H9 (cell line): ENCODE measurements at regions not wholly inside any gene's neighbourhood (a gene's known extent, or its start where the extent isn't known, plus 50 kb on each side); places are given as distances from the start of the nearest gene placed in this dataset.

ENCODE experiments used
- DNase-seq: peaks from one replicate; pipeline ENCODE4 v3.0.0-alpha.2; 2017
- H2AFZ ChIP-seq: one replicate; pipeline ENCODE4 v1.6.1; 2013; ENCODE audit warnings: mild to moderate bottlenecking, low read length, control low read depth, moderate library complexity
- H2AK5ac ChIP-seq: 2 replicates; pipeline ENCODE4 v1.6.1; 2013; ENCODE audit warnings: low read length, control low read depth, mixed read lengths; ENCODE audit not compliant: insufficient read length
- H2BK120ac ChIP-seq: one replicate; pipeline ENCODE4 v1.6.1; 2013; ENCODE audit warnings: low read depth, mild to moderate bottlenecking, low read length, control low read depth, inconsistent platforms; ENCODE audit not compliant: poor library complexity, severe bottlenecking
- H2BK12ac ChIP-seq: 2 replicates; pipeline ENCODE4 v1.6.1; 2013; ENCODE audit warnings: low read length, control low read depth, mixed read lengths, low read depth; ENCODE audit not compliant: insufficient read length
- H2BK15ac ChIP-seq: 2 replicates; pipeline ENCODE4 v1.6.1; 2013; ENCODE audit warnings: low read depth, low read length, control low read depth
- H2BK20ac ChIP-seq: one replicate; pipeline ENCODE4 v1.6.1; 2013; ENCODE audit warnings: low read depth, mild to moderate bottlenecking, low read length, control low read depth, inconsistent platforms; ENCODE audit not compliant: poor library complexity, severe bottlenecking
- H2BK5ac ChIP-seq: 2 replicates; pipeline ENCODE4 v1.6.1; 2013; ENCODE audit warnings: low read length, control low read depth, mixed read lengths; ENCODE audit not compliant: insufficient read length
- H3K14ac ChIP-seq: 2 replicates; pipeline ENCODE4 v1.6.1; 2013; ENCODE audit warnings: low read length, control low read depth; ENCODE audit not compliant: insufficient read depth
- H3K18ac ChIP-seq: 2 replicates; pipeline ENCODE4 v1.6.1; 2013; ENCODE audit warnings: low read depth, mild to moderate bottlenecking, mixed read lengths, low read length, control low read depth; ENCODE audit not compliant: insufficient read length
- H3K23ac ChIP-seq: 2 replicates; pipeline ENCODE4 v1.6.1; 2013; ENCODE audit warnings: low read length, control low read depth, mixed read lengths, low read depth; ENCODE audit not compliant: insufficient read length
- H3K23me2 ChIP-seq: 2 replicates; pipeline ENCODE4 v1.6.1; 2013; ENCODE audit warnings: low read depth, mild to moderate bottlenecking, mixed read lengths, low read length, control low read depth; ENCODE audit not compliant: insufficient read length, poor library complexity, severe bottlenecking
- H3K27ac ChIP-seq: 2 replicates; pipeline ENCODE4 v1.5.1; 2013; ENCODE audit warnings: low read length, control low read depth, mixed read lengths, low read depth; ENCODE audit not compliant: insufficient read length
- H3K27me3 ChIP-seq: 2 replicates; pipeline ENCODE4 v1.6.1; 2013; ENCODE audit warnings: low read length, control low read depth, inconsistent platforms; ENCODE audit not compliant: insufficient read depth
- H3K4ac ChIP-seq: 2 replicates; pipeline ENCODE4 v1.6.1; 2013; ENCODE audit warnings: low read depth, mild to moderate bottlenecking, control low read depth, inconsistent platforms, low read length, moderate library complexity
- H3K4me1 ChIP-seq: 2 replicates; pipeline ENCODE4 v1.6.1; 2013; ENCODE audit warnings: low read length, control low read depth, inconsistent platforms; ENCODE audit not compliant: insufficient read depth
- H3K4me2 ChIP-seq: 2 replicates; pipeline ENCODE4 v1.6.1; 2013; ENCODE audit warnings: low read length, control low read depth, mixed read lengths; ENCODE audit not compliant: insufficient read length, insufficient read depth
- H3K56ac ChIP-seq: 2 replicates; pipeline ENCODE4 v1.6.1; 2013; ENCODE audit warnings: low read depth, mild to moderate bottlenecking, mixed read lengths, low read length, control low read depth; ENCODE audit not compliant: insufficient read length
- H3K79me1 ChIP-seq: 2 replicates; pipeline ENCODE4 v1.6.1; 2013; ENCODE audit warnings: low read depth, mild to moderate bottlenecking, moderate library complexity, low read length, control low read depth, inconsistent platforms; ENCODE audit not compliant: insufficient read depth, poor library complexity, severe bottlenecking
- H3K79me2 ChIP-seq: 2 replicates; pipeline ENCODE4 v1.6.1; 2013; ENCODE audit warnings: low read length, control low read depth, inconsistent platforms; ENCODE audit not compliant: insufficient read depth
- H3K9ac ChIP-seq: 2 replicates; pipeline ENCODE4 v1.6.1; 2013; ENCODE audit warnings: low read length, control low read depth, mixed read lengths; ENCODE audit not compliant: insufficient read length; ENCODE audit errors: extremely low read depth
- H3K9me3 ChIP-seq: one replicate; pipeline ENCODE4 v1.6.1; 2013; ENCODE audit warnings: low read depth, low read length, inconsistent platforms; ENCODE audit not compliant: control insufficient read depth
- H3T11ph ChIP-seq: one replicate; pipeline ENCODE4 v1.6.1; 2013; ENCODE audit warnings: mild to moderate bottlenecking, low read length, control low read depth, inconsistent platforms
- H4K20me1 ChIP-seq: one replicate; pipeline ENCODE4 v1.6.1; 2013; ENCODE audit not compliant: control insufficient read depth, insufficient read length, insufficient read depth
- H4K5ac ChIP-seq: 2 replicates; pipeline ENCODE4 v1.6.1; 2013; ENCODE audit warnings: low read depth, mild to moderate bottlenecking, mixed read lengths, low read length, control low read depth; ENCODE audit not compliant: insufficient read length
- H4K8ac ChIP-seq: replicated peaks from 2 replicates; pipeline ENCODE4 v1.6.1; 2013; ENCODE audit warnings: low read length, control low read depth, mixed read lengths, low read depth; ENCODE audit not compliant: insufficient read length
- H4K91ac ChIP-seq: 2 replicates; pipeline ENCODE4 v1.6.1; 2013; ENCODE audit warnings: low read depth, mild to moderate bottlenecking, moderate library complexity, mixed read lengths, low read length, control low read depth; ENCODE audit not compliant: insufficient read length
- H3K27ac Mint-ChIP-seq, 3 experiments: 2 replicates in 2 of 3; 3 replicates in 1 of 3; pipeline ENCODE4 v1.8.0; 2020 to 2021; ENCODE audit warnings: mixed read lengths in 3 of 3, mild to moderate bottlenecking in 1 of 3, moderate library complexity in 1 of 3
- H3K27me3 Mint-ChIP-seq: 2 replicates; pipeline ENCODE4 v1.8.0; 2021; ENCODE audit warnings: low read depth, mild to moderate bottlenecking, moderate library complexity, mixed read lengths
- H3K36me3 Mint-ChIP-seq, 3 experiments: 2 replicates in 2 of 3; 3 replicates in 1 of 3; pipeline ENCODE4 v1.8.0; 2020 to 2021; ENCODE audit warnings: low read depth in 3 of 3, mixed read lengths in 3 of 3; ENCODE audit not compliant: insufficient read depth in 1 of 3
- H3K4me1 Mint-ChIP-seq, 2 experiments: 2 replicates each; pipeline ENCODE4 v1.8.0; 2020; ENCODE audit warnings: mixed read lengths in 2 of 2
- H3K4me3 Mint-ChIP-seq, 2 experiments: 2 replicates in 1 of 2; 3 replicates in 1 of 2; pipeline ENCODE4 v1.8.0; 2020 to 2021; ENCODE audit warnings: mild to moderate bottlenecking in 2 of 2, mixed read lengths in 2 of 2, moderate library complexity in 1 of 2
- H3K9me3 Mint-ChIP-seq, 2 experiments: 2 replicates in 1 of 2; 3 replicates in 1 of 2; pipeline ENCODE4 v1.8.0; 2020; ENCODE audit warnings: mild to moderate bottlenecking in 2 of 2, mixed read lengths in 2 of 2, moderate library complexity in 1 of 2
- CTCF ChIP-seq: fragments of 200-600 bp; sonication (generic); conservative IDR thresholded peaks from 3 replicates; pipeline ENCODE4 v1.8.0; 2021; ENCODE audit warnings: antibody characterized with exemption, mild to moderate bottlenecking
- WGBS: extraction: QIAGEN DNeasy Blood & Tissue Kit; methylation state at CpG from one replicate; pipeline ENCODE4 v1.1.7; 2013; ENCODE audit warnings: missing lambda C conversion rate, low lambda C conversion rate, mixed read lengths; ENCODE audit not compliant: insufficient read length; ENCODE audit errors: extremely low coverage; 5-methylcytosine and 5-hydroxymethylcytosine counted together

GRCh38 chr13:103556681-103557080 lies 490.5 kb upstream of the SLC10A2 start:
- Histone ChIP-seq H4K8ac (no peak overlapping the region), H3K4me1 (no peaks in the 10 kb centered on the region; the same call in 1 of the 2 replicates), H2BK120ac (no peak overlapping the region), H3K18ac (no peak overlapping the region), H3K27me3 (no peaks in the 10 kb centered on the region), H4K91ac (no peak overlapping the region), H2BK5ac (no peak overlapping the region), H3K4ac (no peak overlapping the region), H4K20me1 (no peaks in the 10 kb centered on the region), H3K9ac (no peak overlapping the region), H3K79me2 (no peaks in the 10 kb centered on the region), H2BK20ac (no peak overlapping the region), H3K4me2 (no peak overlapping the region), H3K27ac (no peak overlapping the region), H3T11ph (no peak overlapping the region), H3K23ac (no peak overlapping the region), H2AK5ac (no peak overlapping the region), H2BK12ac (no peak overlapping the region), H3K9me3 (no peaks in the 10 kb centered on the region), H2BK15ac (no peak overlapping the region), H3K14ac (no peak overlapping the region), H3K23me2 (no peaks in the 10 kb centered on the region), H3K79me1 (no peaks in the 10 kb centered on the region), H3K56ac (no peak overlapping the region), H4K5ac (no peak overlapping the region), H2AFZ (no peak overlapping the region)
- no peak for TF ChIP-seq CTCF
- H3K9me3 Mint-ChIP-seq, result peaks cover 2 to 3% of the 10 kb centered on the region in 2 experiments; a peak in 3 of 5 replicates
- no peaks in the 10 kb centered on the region for H3K27me3 Mint-ChIP-seq
- H3K4me1 Mint-ChIP-seq, result peaks cover 0 to 3% of the 10 kb centered on the region in 2 experiments; a peak in 1 of 4 replicates
- DNase-seq, result no peak
- H3K27ac Mint-ChIP-seq, result no peak overlapping the region; a peak in 1 of 7 replicates
- no CpG with 5 or more reads among the region's 2 CpGs for whole genome bisulfite sequencing
- H3K4me3 Mint-ChIP-seq, result no peak overlapping the region
- H3K36me3 Mint-ChIP-seq, result no peaks in the 10 kb centered on the region; a peak in 2 of 7 replicates
